HG03097 (cell line): ENCODE measurements at regions not wholly inside any gene's neighbourhood (a gene's known extent, or its start where the extent isn't known, plus 50 kb on each side); places are given as distances from the start of the nearest gene placed in this dataset.

Experiments used
- ATAC-seq: cut with Tn5 transposase; IDR thresholded peaks from one replicate; pipeline ENCODE4 v1.9.1; 2021; ENCODE audit not compliant: unreplicated experiment, low FRiP score

GRCh38 chr4:14837860-14838259 is 164.4 kb upstream of the CPEB2 start:
- ATAC-seq = no peak

- ATAC-seq = no peak
Observed at GRCh38 chr4:14841801-14842768, 160.2 kb upstream of the CPEB2 start.

GRCh38 chr4:14842964-14843630 is 159.2 kb upstream of the CPEB2 start:
- no peak for ATAC-seq

- ATAC-seq = no peak
Observed at GRCh38 chr4:14844061-14844460, 158.2 kb upstream of the CPEB2 start.

- ATAC-seq = no peak
Observed at GRCh38 chr4:14848229-14848628, 154.1 kb upstream of the CPEB2 start.

- no peak for ATAC-seq
Observed at GRCh38 chr4:14850455-14851097, 151.7 kb upstream of the CPEB2 start.

GRCh38 chr4:14853176-14853943 is 148.9 kb upstream of the CPEB2 start:
- ATAC-seq = no peak

GRCh38 chr4:14855719-14856061 is 146.6 kb upstream of the CPEB2 start:
- ATAC-seq = no peak

GRCh38 chr4:14856062-14856933 is 146.0 kb upstream of the CPEB2 start:
- peak; percentile 97 for ATAC-seq

- ATAC-seq = no peak
Observed at GRCh38 chr4:14856934-14857235, 145.4 kb upstream of the CPEB2 start.

- no peak for ATAC-seq
Observed at GRCh38 chr4:14857475-14857874, 144.8 kb upstream of the CPEB2 start.

- ATAC-seq = no peak
Observed at GRCh38 chr4:14857981-14858380, 144.3 kb upstream of the CPEB2 start.

- no peak for ATAC-seq
Observed at GRCh38 chr4:14862891-14863290, 139.4 kb upstream of the CPEB2 start.

GRCh38 chr4:14863418-14864364 is 138.6 kb upstream of the CPEB2 start:
- ATAC-seq = no peak

- no peak for ATAC-seq
Observed at GRCh38 chr4:14864365-14865030, 137.8 kb upstream of the CPEB2 start.

- no peak for ATAC-seq
Observed at GRCh38 chr4:14865031-14865366, 137.3 kb upstream of the CPEB2 start.

GRCh38 chr4:14865804-14866203 is 136.5 kb upstream of the CPEB2 start:
- ATAC-seq = no peak

GRCh38 chr4:14867847-14868246 is 134.4 kb upstream of the CPEB2 start:
- ATAC-seq = no peak
